ENCODE measurements at regions not wholly inside any gene's neighbourhood (a gene's known extent, or its start where the extent isn't known, plus 50 kb on each side); places are given as distances from the start of the nearest gene placed in this dataset.

DNA sequence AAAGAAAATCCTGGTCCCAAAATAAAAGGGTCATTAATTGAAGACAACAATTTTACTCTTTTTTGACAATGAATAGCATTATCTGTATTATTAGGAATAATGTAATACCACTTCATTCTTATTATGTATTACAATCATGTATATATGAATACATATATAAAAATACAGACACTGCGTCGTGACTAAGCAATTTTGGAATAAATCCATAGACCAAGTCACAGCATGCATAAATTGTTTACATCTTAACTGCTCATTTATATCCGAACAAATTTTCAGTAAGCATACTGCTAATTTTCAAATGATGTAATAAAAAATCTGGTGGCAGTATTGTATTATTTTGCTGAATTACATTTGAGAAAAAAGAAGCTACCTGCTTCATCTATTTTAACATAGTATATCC lies 321.6 kb upstream of the PITX2 start:
- no peak for FAIRE-seq
- Histone ChIP-seq H3K27ac (no peak overlapping the region), H3K4me1 (no peaks in the 10 kb centered on the region), H3K9me3 (no peaks in the 10 kb centered on the region), H3K4me3 (no peak overlapping the region), H3K4me2 (no peak overlapping the region)
- ChIA-PET POLR2A (no interaction called here), CTCF (no interaction called here)
- WGBS (ENCODE audit: missing lambda C conversion rate), result 70% methylated on average over 3 of the region's 3 CpGs
- no peak for DNase-seq (ENCODE audit: low read depth in 1 of 2, low spot score in 1 of 2)
- no peak for ATAC-seq
- no peak for TF ChIP-seq JUNB (IDR thresholded peaks at IDR 0.05)
- TF ChIP-seq REST (IDR thresholded peaks at IDR 0.05), result no peak
- TF ChIP-seq, protein P1, sequence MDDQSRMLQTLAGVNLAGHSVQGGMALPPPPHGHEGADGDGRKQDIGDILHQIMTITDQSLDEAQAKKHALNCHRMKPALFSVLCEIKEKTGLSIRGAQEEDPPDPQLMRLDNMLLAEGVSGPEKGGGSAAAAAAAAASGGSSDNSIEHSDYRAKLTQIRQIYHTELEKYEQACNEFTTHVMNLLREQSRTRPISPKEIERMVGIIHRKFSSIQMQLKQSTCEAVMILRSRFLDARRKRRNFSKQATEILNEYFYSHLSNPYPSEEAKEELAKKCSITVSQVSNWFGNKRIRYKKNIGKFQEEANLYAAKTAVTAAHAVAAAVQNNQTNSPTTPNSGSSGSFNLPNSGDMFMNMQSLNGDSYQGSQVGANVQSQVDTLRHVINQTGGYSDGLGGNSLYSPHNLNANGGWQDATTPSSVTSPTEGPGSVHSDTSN (IDR thresholded peaks at IDR 0.05), result no peak
- TF ChIP-seq HOXB5 (CRISPR knock-in tag; IDR thresholded peaks at IDR 0.05), result no peak
- no peak for TF ChIP-seq CEBPB (IDR thresholded peaks at IDR 0.05)
- no peak for TF ChIP-seq FOSB (CRISPR knock-in tag; IDR thresholded peaks at IDR 0.05)
- no peak for TF ChIP-seq NPAS2 (CRISPR knock-in tag; IDR thresholded peaks at IDR 0.05; ENCODE audit: borderline replicate concordance)
- no peak for TF ChIP-seq CHD2 (IDR thresholded peaks at IDR 0.05; ENCODE audit: low read length, partially characterized antibody)
- TF ChIP-seq POLR2AphosphoS2 (conservative IDR thresholded peaks at IDR 0.05; ENCODE audit: low read length), result no peak
- TF ChIP-seq HMGXB4 (CRISPR knock-in tag; IDR thresholded peaks at IDR 0.05; ENCODE audit: borderline replicate concordance), result no peak
- no peak for TF ChIP-seq MAZ (IDR thresholded peaks at IDR 0.05; ENCODE audit: borderline replicate concordance, low read depth, low read length)
- TF ChIP-seq HOXA7 (CRISPR knock-in tag; IDR thresholded peaks at IDR 0.05), result no peak
- no peak for TF ChIP-seq RNF2 (IDR thresholded peaks at IDR 0.05; ENCODE audit: borderline replicate concordance, low read depth)
- TF ChIP-seq, protein P2, sequence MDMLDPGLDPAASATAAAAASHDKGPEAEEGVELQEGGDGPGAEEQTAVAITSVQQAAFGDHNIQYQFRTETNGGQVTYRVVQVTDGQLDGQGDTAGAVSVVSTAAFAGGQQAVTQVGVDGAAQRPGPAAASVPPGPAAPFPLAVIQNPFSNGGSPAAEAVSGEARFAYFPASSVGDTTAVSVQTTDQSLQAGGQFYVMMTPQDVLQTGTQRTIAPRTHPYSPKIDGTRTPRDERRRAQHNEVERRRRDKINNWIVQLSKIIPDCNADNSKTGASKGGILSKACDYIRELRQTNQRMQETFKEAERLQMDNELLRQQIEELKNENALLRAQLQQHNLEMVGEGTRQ (IDR thresholded peaks at IDR 0.05), result no peak
- TF ChIP-seq RFX5 (IDR thresholded peaks at IDR 0.05), result no peak
- no peak for TF ChIP-seq ZSCAN20 (CRISPR knock-in tag; IDR thresholded peaks at IDR 0.05)
- TF ChIP-seq MYC (IDR thresholded peaks at IDR 0.05; ENCODE audit: borderline replicate concordance, low read length), result no peak
- TF ChIP-seq HEYL (CRISPR knock-in tag; IDR thresholded peaks at IDR 0.05), result no peak

DNA sequence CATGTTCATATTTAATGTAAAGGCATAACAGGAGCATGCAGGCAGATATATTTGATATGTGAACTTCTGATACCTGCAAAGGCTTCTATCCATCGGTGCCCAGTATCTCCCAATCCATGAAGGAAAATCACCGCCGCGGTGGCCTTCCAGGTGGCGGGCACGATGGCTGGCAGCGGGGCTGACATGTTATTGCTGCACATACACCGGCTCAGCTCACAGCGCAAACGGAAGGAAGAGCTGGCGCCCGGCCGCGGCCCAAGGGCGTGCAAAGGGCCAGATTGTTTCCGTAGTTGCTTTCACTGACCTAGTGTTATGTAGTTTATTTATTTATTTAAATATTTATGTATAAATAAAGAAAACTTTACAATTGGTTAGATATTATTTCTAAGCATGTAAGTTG lies 322.7 kb upstream of the PITX2 start:
- CTCF ChIA-PET, result no interaction called here
- POLR2A ChIA-PET, result no interaction called here
- no peak overlapping the region for H3K4me2 ChIP-seq
- no peak for DNase-seq (ENCODE audit: low read depth in 1 of 2, low spot score in 1 of 2)
- no peak for FAIRE-seq
- no peaks in the 10 kb centered on the region for H3K9me3 ChIP-seq
- 89% methylated on average over 16 of the region's 16 CpGs for WGBS (ENCODE audit: missing lambda C conversion rate)
- H3K27ac ChIP-seq, result no peak overlapping the region
- ATAC-seq, result no peak
- TF ChIP-seq HOXB13 (CRISPR knock-in tag; IDR thresholded peaks at IDR 0.05; ENCODE audit: low read depth) (no peak), ESRRA (IDR thresholded peaks at IDR 0.05; ENCODE audit: borderline replicate concordance, low read length) (no peak), PHF8 (IDR thresholded peaks at IDR 0.05; ENCODE audit: borderline replicate concordance, low read depth) (no peak), RAD21 (conservative IDR thresholded peaks at IDR 0.05 in 1 of 2, IDR thresholded peaks at IDR 0.05 in 1 of 2) (no peak), HEYL (CRISPR knock-in tag; IDR thresholded peaks at IDR 0.05) (no peak), TP53 (CRISPR knock-in tag; IDR thresholded peaks at IDR 0.05) (no peak), CHD4 (IDR thresholded peaks at IDR 0.05; ENCODE audit: borderline replicate concordance) (no peak), MAX (IDR thresholded peaks at IDR 0.05) (no peak), SREBF2 (IDR thresholded peaks at IDR 0.05) (no peak), MAZ (IDR thresholded peaks at IDR 0.05; ENCODE audit: borderline replicate concordance, low read depth, low read length) (no peak), EHF (CRISPR knock-in tag; IDR thresholded peaks at IDR 0.05) (no peak)
- TF ChIP-seq, protein P1 (IDR thresholded peaks at IDR 0.05), result no peak
- TF ChIP-seq, protein P3, sequence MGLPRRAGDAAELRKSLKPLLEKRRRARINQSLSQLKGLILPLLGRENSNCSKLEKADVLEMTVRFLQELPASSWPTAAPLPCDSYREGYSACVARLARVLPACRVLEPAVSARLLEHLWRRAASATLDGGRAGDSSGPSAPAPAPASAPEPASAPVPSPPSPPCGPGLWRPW (IDR thresholded peaks at IDR 0.05), result no peak
- H3K4me3 ChIP-seq, result no peak overlapping the region
- no peaks in the 10 kb centered on the region for H3K4me1 ChIP-seq
